ENCODE measurements at regions not wholly inside any gene's neighbourhood (a gene's known extent, or its start where the extent isn't known, plus 50 kb on each side); places are given as distances from the start of the nearest gene placed in this dataset.

DNA sequence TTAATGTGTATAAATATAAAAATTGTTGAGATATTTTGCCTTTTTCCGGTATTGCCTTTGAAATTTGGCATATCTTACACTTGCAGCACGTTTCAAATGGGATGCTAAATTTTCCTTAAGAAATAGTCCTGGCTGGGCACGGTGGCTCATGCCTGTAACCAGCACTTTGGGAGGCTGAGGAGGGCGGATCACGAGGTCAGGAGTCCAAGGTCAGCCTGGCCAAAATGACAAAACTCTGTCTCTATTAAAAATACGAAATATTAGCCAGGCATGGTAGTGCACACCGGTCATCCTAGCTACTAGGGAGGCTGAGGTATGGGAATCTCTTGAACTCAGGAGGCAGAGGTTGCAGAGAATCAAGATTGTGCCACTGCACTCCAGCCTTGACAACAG is 220.2 kb downstream of the PTEN start:
- no peak for DNase-seq

GRCh38 chr10:88086187-88086960 is 222.9 kb downstream of the PTEN start:
- DNase-seq, result no peak

DNA sequence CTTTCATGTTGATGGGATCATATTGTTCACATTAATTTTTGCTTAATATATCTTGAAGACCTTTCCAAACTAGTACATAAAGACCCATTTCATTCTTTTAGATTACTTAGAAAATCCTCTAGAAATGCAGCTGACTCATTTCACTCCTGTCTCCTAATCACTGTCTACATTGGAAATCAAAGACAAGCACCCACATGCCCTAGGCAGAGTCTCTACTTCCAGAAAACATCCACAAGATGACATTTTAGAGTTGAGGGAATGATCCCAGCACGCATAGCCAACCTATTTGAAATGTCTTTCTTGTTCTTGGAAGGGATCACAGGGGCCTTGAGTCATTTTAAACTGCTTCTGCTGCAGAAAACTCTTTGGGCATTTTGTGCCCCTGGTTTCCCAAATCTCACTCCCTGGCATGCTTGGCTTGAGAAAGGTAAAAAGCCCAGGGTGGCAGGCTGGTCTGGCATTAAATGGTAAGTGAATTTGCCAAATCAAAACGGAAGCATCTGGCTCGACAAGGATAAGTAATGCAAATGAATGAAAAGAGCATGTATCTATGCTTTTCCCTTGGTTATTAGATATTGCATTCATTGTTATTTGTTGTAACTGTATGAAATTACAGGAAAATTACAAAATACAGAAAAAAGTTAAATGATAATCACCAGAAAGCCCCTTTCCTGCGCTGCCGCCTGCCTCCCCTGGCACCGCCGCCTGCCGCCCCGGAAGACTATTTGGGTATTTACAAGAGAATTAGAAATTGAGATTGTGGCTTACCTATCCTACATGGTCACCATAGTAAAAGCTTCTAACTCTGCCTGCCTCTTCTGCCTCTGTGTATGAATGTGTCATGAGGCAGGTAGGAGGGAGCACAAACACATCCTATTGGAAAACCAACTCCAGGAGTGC is 225.3 kb downstream of the PTEN start:
- no peak for DNase-seq

DNA sequence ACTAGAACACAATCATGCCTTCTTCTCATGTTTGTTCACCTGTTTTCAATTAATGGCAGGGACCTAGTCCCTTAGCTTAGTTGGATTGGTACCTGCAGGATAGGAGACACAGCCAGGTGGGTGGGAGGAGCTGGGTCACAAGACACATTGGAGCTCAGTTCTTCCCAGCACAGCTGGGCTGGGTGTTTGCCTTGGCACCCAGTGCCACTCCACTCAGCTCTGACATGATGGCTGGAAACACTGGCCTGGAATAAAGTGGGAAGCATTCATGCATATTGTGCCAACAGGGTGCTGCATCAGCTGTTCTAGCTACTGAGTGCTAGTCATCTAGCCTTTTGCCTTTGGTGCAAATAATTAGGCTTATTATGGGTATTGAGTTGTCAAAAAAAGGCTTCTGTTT is 226.1 kb downstream of the PTEN start:
- DNase-seq, result no peak

- no peak for DNase-seq
Measured at GRCh38 chr10:88090568-88091214, 227.3 kb downstream of the PTEN start.

DNA sequence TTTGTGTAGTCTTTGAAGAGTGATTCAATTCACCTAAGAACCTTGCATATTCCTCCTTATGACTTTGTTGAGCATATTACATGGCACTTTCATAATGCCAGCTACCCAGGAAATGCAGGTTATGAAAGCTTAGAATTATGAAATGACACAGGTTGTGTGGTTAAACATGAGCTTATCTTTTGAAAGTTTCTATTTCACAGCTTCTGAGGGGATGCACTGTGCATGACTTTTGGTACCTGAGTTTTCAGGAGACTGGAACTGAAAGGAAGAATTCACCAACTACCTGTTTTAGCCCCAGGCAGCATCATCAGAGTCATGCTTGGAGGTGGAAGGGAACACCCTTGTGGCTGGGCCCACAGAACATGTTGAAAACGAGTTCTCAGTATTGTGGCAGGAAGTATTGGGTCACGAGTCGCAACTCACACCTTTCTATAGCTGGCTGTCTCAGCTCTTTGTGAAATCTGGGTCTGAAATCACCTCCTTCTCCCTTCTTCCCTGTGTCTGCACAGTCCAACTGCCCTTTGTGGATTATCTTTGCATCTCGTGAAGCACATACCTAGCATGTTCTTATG is 228.2 kb downstream of the PTEN start:
- no peak for DNase-seq

DNA sequence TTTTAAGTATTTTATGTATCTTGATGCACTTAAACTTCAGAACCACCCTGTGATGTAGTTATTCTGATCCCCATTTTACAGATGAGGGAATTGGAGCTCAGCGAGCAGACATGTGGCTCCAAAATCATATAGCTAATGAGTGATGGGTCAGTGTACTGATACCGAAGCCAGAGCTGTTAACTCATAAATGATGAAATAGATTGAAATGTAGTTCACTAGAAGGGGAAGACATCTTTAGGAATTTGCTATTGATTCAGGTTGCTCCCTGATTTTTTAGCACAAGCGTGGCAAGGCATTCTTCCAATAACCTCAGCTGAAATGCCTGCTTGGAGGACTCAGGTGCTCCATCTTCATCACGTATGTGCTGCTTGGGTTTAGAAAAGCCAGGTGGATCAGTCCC is 228.8 kb downstream of the PTEN start:
- DNase-seq, result no peak

- no peak for DNase-seq
Measured at GRCh38 chr10:88092973-88093372, 229.5 kb downstream of the PTEN start.

DNA sequence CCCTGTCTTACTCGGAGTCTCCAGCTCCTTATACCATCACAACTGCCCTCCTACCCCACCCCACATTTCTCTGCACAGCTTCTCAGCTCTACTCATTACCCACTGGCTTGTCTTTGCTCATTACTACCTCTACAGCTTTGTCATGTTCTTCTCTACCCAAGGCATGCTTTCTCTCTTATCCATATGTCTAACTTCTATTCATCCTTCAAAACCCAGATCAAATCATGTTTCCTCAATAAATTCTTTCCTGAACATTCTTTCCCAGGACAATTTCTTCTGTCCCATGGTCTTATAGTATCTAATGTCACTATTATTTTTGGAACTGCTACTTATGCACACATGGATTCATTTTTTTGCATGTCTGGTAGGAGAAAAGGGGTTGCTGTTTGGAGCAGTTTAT is 231.4 kb downstream of the PTEN start:
- DNase-seq, result no peak

DNA sequence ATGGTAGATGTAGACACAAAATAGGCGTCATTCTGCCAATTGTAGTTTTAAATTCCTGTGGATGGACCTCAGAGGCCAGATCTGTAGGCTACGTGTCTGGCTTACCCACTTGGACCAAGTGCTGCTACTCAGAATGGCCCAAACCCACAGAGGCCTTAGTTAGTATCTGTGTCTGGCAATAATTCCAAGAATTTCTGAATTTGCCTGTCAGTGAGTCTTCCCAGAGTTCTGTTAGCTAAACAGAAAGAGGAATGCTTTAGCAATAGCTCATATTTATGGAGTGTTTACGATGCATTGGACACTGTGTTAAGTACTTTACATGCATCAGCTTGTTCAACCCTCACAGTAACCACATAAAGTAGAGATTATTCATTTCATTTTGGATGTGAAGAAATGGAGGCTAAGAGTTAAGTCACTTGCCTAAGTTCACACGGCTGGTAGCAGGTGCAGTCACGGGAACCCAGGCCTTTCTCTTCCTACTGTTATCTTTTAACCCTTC is 231.8 kb downstream of the PTEN start:
- no peak for DNase-seq

- no peak for DNase-seq
Measured at GRCh38 chr10:88095778-88096431, 232.5 kb downstream of the PTEN start.

DNA sequence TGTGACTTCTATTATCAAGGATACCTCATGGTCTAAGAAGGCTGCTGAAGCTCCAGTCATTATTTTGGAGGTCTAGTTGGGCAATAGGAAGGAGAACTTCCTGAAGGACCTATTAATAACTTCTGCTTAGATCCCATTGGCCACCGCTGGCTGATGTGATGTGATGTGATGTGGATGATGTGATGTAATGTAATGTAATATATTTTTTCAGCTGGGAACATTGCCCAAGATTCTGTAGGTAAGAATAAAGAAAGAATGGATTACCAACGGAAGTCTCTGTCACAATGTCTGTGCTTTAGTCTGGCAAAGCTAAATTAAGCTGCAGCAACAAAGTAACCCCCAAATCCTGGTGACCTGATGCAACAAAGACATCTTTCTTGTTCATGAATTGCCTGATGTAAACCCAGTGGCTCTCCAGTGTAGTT is 233.7 kb downstream of the PTEN start:
- DNase-seq, result no peak

DNA sequence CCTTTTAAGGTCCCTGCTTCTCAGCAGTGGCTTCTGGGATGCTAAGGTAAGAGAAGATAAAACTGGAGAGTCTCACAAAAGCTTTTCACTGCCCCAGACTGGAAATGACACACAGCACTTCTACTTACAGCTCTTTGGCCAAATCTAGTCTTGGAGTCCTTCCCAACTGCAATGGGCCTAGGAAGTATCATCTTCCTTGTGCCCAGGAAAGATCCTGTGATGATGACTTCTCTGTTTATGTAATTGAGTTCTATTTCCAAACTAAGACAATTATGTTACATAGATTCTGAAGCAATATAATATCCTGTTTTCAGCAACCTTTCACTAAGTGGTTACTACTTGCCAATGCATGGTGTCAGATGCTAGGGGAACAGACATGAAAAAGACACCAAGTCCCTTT is 234.1 kb downstream of the PTEN start:
- DNase-seq, result no peak

DNA sequence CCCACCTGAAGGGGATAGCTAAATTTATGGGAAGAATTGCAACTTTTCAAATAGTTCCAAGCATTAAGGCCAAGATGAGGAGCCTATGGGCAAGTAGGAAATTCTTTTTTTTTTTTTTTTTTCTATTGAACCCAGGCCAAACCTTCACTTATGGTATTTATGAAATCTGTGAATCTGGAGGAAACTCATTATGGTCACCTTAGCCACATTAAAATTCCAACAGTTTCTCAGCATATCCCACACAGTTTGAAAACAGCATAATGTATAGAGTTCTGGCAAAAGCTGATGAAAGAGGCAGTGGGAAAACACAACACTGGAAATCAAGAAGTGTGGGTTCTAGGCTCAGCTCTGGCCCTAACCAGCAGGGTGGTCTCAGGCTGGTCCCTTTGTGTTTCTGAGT is 236.9 kb downstream of the PTEN start:
- DNase-seq, result no peak

- DNase-seq, result no peak
Measured at GRCh38 chr10:88101666-88102065, 238.2 kb downstream of the PTEN start.

GRCh38 chr10:88103576-88103975 is 240.2 kb downstream of the PTEN start:
- no peak for DNase-seq

DNA sequence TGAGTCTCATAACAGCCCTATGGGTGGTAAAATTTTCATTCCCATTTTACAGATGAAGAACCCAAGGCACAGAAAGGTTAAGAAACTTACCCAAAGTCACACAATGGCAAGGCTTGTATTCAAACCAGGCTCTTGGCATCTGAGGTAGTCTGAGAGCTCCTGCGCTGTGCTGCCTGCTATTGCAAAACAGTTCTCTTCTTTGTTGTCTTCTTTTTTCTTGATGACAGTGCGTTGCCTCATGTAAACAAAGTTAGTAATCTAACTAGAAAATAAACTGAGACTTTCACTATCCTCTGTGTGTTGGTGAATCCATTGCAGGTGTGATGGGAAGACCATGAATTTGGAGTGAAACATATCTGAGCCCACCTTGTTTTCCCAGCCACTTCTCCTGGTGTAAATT is 240.8 kb downstream of the PTEN start:
- no peak for DNase-seq

DNA sequence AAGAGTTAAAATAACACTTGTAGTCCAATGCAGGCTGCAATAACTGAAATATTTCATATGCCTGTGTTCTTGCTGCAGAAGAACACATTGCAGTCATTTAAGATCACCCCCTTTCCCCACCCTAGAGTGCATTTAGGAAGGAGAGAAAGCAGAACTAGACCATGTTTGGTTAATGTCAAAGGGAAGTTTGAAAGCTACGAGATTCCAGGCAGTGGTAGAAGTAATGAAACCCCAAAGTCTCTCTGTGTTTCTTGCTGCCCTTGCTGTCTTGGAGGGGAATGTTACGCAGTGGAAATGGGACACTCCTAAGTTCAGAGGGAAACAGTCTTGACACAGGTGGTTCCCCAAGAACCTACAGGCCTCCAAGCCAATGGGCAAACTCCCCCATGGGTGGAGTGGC is 242.9 kb downstream of the PTEN start:
- DNase-seq, result no peak

GRCh38 chr10:88107296-88108097 is 244.1 kb downstream of the PTEN start:
- no peak for DNase-seq

DNA sequence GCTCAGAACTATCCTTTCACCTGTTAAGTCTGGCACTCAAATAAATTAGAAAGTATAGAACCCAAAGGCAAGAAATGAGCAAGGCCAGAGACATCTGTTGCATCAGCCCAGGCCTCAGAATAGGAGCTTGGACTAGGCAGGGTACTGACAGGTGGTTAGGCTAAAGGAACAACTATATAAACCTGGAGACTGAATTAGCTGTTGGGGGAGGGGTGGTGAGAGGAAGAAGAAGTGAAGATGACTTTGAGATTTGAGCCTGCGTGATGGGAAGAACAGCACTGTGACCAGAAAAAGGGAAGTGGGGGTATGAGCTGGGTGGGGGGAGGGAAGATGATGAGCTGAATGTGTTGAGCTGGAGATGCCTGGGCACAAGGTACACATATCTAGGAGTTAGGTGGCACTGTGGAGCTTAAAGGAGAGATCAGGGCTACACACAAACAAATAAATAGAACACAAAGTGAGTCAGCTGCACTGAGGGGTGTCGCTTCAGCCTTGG is 244.7 kb downstream of the PTEN start:
- no peak for DNase-seq

DNA sequence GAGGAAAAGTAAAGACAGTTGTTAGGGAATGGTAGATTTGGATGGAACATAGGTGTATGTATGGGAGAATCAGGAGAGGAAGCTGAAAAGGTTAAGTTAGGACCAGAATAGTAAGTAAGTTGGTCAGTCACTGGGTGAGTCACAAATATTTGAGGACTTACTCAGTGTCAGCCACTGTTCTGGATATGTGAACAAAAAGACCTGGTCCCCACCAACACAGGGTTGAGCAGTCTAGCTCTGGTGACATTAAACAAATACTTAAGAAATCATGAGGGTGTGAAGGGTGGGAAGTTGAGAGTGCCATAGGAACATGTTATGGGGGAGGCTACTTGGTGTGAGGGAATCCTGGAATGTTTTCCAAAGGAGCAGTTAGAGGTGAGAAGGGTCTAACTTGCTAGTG is 246.9 kb downstream of the PTEN start:
- DNase-seq, result no peak

GRCh38 chr10:88110822-88111221 is 247.4 kb downstream of the PTEN start:
- DNase-seq, result no peak
